NAMALWA (cell line): ENCODE measurements at regions not wholly inside any gene's neighbourhood (a gene's known extent, or its start where the extent isn't known, plus 50 kb on each side); places are given as distances from the start of the nearest gene placed in this dataset.

ENCODE experiments used
- DNase-seq: peaks from one replicate; pipeline ENCODE4 v3.0.0-alpha.2; 2015; ENCODE audit warnings: low spot score

- DNase-seq = no peak
Observed at GRCh38 chr2:2540406-2540805, 209.3 kb upstream of the MYT1L start.

DNA sequence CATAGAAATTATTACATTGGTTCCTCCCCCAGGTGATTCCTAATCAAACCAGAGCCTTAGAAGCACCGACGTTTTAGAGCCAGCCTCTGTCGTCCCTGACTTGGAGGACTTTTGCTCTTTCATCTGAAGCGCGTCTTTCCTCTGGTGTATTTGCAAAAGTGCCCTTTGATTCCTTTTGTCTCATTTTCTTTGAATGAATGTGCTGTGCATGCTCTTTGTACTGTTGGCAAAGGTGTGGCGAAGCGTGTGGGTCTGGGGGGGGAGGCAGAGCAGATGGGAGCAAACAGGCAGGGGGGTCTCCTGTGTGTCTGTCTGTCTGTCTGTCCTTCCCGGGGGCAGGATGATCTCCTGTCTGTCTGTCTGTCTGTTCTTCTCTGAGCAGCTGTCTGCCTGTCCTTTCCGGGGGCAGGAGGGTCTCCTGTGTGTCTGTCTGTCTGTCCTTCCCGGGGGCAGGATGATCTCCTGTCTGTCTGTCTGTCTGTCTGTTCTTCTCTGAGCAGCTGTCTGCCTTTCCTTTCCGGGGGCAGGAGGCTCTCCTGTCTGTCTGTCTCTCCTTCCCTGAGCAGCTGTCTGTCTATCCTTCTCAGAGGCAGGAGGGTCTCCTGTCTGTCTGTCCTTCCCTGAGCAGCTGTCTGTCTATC, 205.5 kb upstream of the MYT1L start:
- no peak for DNase-seq

DNA sequence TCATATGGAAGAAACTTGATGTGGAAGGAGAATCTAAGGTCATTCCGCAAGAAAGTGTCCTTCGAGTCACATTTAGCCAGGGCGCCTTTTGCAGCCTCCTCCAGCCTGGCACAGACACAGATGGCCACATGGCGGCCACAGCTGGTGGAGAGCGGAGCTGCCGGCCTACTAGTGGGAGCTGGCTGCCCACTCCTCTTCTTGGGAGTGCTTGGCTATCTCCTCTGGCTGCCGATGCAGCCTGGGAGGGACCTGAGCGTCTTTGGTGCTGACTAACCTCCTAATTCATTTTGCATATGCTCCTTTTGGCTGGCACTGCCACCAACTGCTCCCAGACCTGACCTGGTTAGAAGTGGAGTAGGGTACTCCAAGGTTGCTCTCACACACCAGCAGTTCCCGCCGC, 199.3 kb upstream of the MYT1L start:
- DNase-seq = no peak

- DNase-seq = no peak
Observed at GRCh38 chr2:2528846-2529245, 197.8 kb upstream of the MYT1L start.

- no peak for DNase-seq
Observed at GRCh38 chr2:2527148-2527547, 196.1 kb upstream of the MYT1L start.

GRCh38 chr2:2524348-2524941, 193.4 kb upstream of the MYT1L start:
- DNase-seq = no peak

DNA sequence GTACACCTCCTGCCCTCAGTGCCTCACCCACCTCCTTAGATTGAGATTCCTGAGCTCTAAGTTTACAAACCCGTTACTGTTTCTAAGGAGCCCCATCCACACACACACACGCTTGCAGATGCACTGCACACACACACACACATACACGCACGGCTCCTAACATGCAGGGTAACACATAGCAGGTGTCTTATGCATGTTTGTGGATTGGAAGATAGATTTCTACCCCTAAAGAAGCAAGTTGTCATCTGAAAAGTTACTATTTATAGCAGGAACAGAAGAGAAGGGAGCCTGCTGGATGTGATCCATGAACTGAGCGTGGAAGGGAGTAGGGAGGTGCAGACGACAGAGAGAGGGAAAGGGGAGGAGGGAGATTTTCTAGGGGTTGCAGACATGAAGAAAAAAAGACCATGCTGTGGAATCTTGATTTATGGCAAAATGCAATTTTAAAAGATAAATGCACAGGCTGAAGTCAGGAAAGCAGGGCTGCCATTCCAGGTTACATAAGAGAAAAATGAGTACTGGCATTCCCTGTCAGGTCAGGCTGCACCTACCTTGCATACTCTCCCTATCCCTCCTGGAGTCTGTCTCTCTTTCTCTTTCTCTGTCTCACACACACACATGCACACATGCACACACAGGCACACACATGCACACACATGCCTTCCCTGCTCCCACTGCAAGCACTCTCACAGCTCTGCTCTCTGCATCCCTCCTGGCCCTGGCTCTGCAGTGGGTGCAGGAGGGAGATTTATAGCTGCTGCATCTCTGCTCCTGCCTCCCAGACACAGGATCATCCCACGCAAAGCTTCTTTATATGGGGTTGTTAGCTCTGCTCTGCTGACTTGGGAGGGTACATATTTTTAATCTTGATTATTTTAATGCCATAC, 192.6 kb upstream of the MYT1L start:
- no peak for DNase-seq

DNA sequence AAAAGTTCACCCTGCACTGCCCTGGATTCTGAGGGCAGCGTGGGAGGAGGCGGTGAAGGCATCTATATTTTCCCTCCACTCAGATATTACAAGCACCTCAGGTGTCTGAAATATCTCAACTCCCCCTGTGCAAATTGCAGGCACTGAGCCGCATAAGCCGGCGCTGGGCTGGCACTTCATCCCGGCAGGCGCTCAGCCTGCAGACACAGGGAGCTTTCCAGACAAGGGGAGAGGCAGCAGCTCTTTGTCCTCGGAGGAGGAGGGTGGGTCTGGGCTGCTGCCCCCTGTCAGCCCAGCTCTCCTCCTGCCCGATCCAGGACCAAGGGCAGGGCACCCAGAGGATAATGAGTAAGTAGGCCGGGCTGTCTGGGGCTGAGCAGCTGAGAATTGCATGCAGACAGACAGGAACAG, 189.3 kb upstream of the MYT1L start:
- no peak for DNase-seq

DNA sequence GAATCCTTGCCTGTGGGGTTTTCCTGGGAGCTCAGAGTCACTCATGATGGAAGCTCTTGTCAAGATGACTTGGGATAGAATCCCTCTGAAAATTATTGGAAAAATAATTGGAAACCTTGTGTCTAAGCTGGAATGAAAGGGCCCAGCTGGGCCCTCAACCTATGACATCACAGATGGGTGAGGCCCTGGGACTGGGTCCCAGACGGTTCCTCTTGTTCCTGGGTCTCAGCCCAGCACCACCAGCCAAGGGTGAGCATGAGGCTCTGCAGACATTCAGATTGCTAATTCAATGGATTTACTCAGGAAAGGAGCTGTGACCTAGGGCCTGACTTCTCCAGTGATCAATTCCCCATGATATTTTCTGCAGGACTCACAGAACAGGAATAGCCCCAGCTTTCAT, 188.3 kb upstream of the MYT1L start:
- DNase-seq = no peak

- DNase-seq = no peak
Observed at GRCh38 chr2:2517399-2517798, 186.3 kb upstream of the MYT1L start.

- DNase-seq = no peak
Observed at GRCh38 chr2:2516386-2516785, 185.3 kb upstream of the MYT1L start.

DNA sequence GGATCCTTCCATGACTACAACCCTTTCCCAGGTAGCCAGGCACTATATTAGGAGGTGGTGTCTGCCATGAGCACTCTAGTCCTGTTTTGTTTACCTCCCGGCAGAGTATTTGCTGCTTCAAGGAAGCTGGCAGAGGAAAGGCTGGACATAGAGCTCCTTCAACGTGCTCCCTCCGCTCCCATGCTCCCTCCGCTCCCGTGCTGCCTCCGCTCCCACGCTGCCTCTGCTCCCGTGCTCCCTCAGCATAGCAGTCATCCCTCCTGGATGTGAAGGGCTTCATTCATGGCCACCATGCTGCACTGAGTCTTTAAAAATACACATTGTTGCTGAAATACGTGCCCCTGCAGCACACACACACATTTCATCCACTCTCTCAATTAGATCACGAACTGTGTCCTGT, 181.9 kb upstream of the MYT1L start:
- no peak for DNase-seq

GRCh38 chr2:2507417-2507997, 176.4 kb upstream of the MYT1L start:
- no peak for DNase-seq

DNA sequence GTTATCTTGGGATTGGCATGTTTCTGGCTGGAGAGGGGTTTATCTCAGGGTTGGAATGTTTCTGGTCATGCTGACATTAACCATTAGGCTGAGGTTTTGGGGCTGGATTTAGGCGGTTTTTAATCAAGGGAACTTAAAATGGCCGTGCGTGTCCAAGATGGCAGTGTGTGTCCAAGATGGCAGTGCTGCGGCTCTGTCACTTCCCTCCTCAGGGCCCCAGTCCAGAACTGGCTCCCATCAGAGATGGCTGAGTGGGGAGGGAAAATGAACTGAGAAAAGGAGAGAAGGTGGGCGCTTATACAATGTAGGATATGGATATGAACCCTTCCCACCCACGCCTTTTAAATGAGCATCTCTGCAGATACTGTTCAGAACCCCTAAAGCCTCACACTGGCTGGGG, 175.5 kb upstream of the MYT1L start:
- no peak for DNase-seq

- no peak for DNase-seq
Observed at GRCh38 chr2:2505604-2506003, 174.5 kb upstream of the MYT1L start.

DNA sequence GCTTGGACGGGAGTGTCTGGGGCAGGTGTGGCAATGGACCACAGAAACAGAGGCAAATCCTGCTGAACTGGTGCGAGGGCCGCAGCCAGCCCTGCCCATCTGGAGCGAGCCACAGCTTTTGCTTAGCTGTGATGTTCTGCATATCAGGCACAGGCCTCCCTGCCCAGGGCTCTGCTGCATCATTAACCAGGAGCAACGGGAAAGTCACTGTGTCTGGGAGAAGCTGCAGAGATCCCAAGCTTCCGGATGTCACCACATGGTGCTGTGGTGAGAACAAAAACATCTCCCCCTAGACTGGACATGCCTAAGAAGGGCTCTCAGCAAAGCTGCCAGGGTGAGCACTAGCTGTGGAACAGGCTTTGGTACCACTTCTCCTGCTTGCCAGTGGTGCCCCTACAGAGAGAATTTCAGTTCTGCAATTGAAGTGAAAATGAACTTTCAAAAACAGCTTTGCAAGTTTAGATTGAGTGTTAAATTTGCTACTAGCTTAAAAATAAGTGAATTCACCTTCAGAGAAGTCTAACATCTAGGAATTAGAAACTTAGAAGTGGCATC, 172.9 kb upstream of the MYT1L start:
- DNase-seq = no peak

- DNase-seq = no peak
Observed at GRCh38 chr2:2502201-2502549, 171.1 kb upstream of the MYT1L start.

DNA sequence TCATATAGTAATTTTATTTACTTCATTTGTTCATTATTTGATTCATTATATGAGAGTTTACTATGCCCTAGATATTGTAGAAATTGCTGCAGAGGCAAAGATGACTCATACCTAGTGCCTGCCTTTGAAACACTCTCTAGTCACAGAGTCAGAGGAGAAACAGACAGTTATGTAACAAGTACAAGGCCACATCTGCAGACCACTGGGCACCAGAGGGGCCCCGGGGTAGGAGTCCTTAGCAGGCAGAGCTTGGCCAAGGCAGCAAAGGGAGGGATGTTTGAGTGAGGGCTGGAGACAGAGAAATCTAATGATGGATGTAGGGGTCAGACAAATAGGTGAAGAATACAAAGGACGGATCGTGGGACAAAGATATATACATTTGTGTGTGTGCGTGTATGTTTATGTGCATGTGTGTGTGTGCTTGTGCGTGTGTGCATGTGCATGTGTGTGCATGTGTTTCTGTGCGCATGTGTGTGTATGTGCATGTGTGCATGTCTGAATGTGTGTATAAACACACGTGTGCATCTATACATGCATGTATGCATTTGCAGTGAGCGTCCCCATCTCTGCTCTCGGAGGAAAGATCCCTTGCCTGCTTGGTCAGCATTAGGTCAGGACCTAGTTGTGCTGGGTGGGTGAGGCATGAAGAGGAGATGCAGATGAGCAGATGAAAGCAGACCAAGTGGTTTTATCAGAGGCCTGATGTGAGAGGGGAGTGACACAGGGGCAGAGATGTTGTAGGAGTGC, 170.6 kb upstream of the MYT1L start:
- DNase-seq = no peak

GRCh38 chr2:2495606-2496005, 164.5 kb upstream of the MYT1L start:
- DNase-seq = no peak

DNA sequence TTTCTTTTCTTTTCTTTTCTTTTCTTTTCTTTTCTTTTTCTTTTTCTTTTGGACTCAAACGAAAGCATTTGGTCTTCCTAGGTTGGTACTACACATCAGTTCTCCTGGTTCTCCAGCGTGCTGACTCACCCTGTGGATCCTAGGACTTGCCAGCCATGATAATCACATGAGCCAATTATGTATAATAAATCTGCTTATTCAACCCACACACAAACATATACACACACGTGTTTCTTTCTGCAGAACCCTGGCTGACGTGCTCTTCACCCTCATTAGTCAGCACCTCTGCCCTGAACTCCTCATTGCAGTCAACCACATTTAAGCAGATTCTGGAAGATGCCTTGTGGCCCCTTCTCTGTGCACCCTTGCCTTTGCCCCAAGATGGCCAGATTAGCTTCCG, 162.4 kb upstream of the MYT1L start:
- DNase-seq = no peak

- DNase-seq = no peak
Observed at GRCh38 chr2:2492800-2493199, 161.7 kb upstream of the MYT1L start.

DNA sequence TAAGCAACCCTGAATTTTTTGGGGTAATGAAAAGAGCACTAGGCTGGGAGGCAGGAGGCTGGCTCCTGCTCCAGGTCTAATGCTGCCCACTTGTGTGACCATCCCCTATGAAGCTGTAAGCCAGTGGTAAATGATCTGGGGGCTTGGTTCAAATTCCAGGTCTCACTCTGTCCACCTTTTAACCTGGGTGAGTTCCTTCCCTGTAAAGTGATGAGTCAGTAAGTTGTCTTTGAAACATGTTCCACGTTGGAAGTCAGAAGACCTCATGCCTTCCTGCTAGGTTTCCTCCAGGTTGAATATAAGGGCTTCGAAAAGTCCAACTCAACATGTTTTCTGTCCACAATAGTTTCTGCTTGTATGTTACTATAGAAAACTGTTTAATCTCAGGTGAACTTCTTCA, 160.9 kb upstream of the MYT1L start:
- DNase-seq = no peak
